SK-N-MC (cell line): ENCODE measurements at regions not wholly inside any gene's neighbourhood (a gene's known extent, or its start where the extent isn't known, plus 50 kb on each side); places are given as distances from the start of the nearest gene placed in this dataset.

Experiments
- EZH2 ChIP-seq: fragments of 200-600 bp; sonication (generic); IDR thresholded peaks from one replicate; pipeline ENCODE4 v1.6.1; 2017; ENCODE audit warnings: antibody characterized with exemption
- POLR2AphosphoS5 ChIP-seq: IDR thresholded peaks from 2 replicates; pipeline ENCODE4 v1.6.1; 2012; ENCODE audit warnings: mild to moderate bottlenecking, low read depth, low read length, borderline replicate concordance

DNA sequence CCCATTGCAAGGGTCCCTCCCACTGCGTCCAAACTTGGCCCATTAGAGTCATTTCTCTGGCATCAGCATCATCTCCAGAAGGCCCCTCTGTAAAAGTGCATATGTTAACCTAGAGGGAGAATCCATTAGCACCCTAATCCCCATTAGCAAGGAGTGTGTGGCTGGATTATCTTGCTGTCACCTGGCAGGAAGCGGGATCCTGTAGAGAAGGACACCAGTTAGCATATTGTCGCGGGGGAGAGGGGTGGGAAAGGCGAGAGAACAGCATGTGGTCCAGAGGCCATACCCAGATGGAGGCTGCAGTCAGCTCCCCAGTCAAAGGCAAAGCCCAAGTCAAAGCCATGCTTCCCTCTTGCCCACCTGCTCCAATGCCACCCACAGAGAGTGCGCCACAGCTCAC, 64.0 kb downstream of the OLIG1 start:
- no peak for TF ChIP-seq EZH2
- no peak for TF ChIP-seq POLR2AphosphoS5
